IMR-90 (cell line): ENCODE measurements at regions not wholly inside any gene's neighbourhood (a gene's known extent, or its start where the extent isn't known, plus 50 kb on each side); places are given as distances from the start of the nearest gene placed in this dataset.

Experiments used
- ATAC-seq: fragments of 200-7000 bp; cut with Tn5 transposase; 2 replicates; pipeline ENCODE4 v1.9.1; 2020; ENCODE audit warnings: low read depth, mild to moderate bottlenecking, moderate library complexity
- BruUV-seq: library from RNA; stranded (reverse); fragments of 400-500 nt; replicated peaks from 2 replicates; lab custom pipeline; 2021; lab: Mats Ljungman, UMichigan
- CTCF ChIA-PET: fragments of 300-600 bp; formaldehyde crosslinking; extraction: SDS; loops from one replicate; lab custom pipeline; 2021; ENCODE audit warnings: antibody characterized with exemption; lab: Yijun Ruan, JAX
- POLR2A ChIA-PET: fragments of 300-600 bp; sonication (Branson Sonifier 250); formaldehyde crosslinking; loops from one replicate; lab custom pipeline; 2022; ENCODE audit warnings: antibody characterized with exemption; ENCODE audit not compliant: unreplicated experiment; lab: Charles Lee
- DNase-seq: peaks from one replicate; pipeline ENCODE4 v3.0.0; 2013
- H2AFZ ChIP-seq: replicated peaks from 2 replicates; pipeline ENCODE3; 2013; ENCODE audit warnings: low read length, mild to moderate bottlenecking; ENCODE audit not compliant: poor library complexity
- H2AK5ac ChIP-seq: 2 replicates; pipeline ENCODE4 v1.6.1; 2013; ENCODE audit warnings: low read depth, low read length, inconsistent platforms
- H2AK9ac ChIP-seq: replicated peaks from 2 replicates; pipeline ENCODE3; 2013; ENCODE audit warnings: mild to moderate bottlenecking, low read depth, low read length, moderate library complexity; ENCODE audit not compliant: poor library complexity
- H2BK120ac ChIP-seq: 2 replicates; pipeline ENCODE4 v1.6.1; 2013; ENCODE audit warnings: low read depth, low read length, inconsistent platforms
- H2BK15ac ChIP-seq: 3 replicates; pipeline ENCODE4 v1.6.1; 2013; ENCODE audit warnings: low read depth, low read length, inconsistent platforms
- H2BK20ac ChIP-seq: 2 replicates; pipeline ENCODE4 v1.6.1; 2013; ENCODE audit warnings: low read depth, mild to moderate bottlenecking, inconsistent platforms, low read length, moderate library complexity
- H2BK5ac ChIP-seq: 2 replicates; pipeline ENCODE4 v1.6.1; 2013; ENCODE audit warnings: mild to moderate bottlenecking, low read depth, low read length, inconsistent platforms; ENCODE audit not compliant: poor library complexity, severe bottlenecking
- H3K14ac ChIP-seq: replicated peaks from 2 replicates; pipeline ENCODE4 v1.6.1; 2013; ENCODE audit warnings: low read depth, low read length, inconsistent platforms
- H3K18ac ChIP-seq: 2 replicates; pipeline ENCODE4 v1.6.1; 2013; ENCODE audit warnings: low read depth, low read length, control low read depth
- H3K23ac ChIP-seq: 2 replicates; pipeline ENCODE4 v1.6.1; 2013; ENCODE audit warnings: low read depth, low read length, inconsistent platforms
- H3K27ac ChIP-seq: 2 replicates; pipeline ENCODE4 v1.5.1; 2013; ENCODE audit warnings: mild to moderate bottlenecking, control low read depth, low read length; ENCODE audit not compliant: insufficient read depth
- H3K27me3 ChIP-seq: 2 replicates; pipeline ENCODE4 v1.6.1; 2013; ENCODE audit warnings: low read length; ENCODE audit not compliant: control insufficient read depth, insufficient read depth
- H3K36me3 ChIP-seq: 2 replicates; pipeline ENCODE4 v1.6.1; 2013; ENCODE audit warnings: low read length, mixed read lengths; ENCODE audit not compliant: control insufficient read depth, insufficient read depth
- H3K4ac ChIP-seq: 2 replicates; pipeline ENCODE4 v1.6.1; 2013; ENCODE audit warnings: low read depth, low read length, inconsistent platforms
- H3K4me1 ChIP-seq: 2 replicates; pipeline ENCODE4 v1.6.1; 2013; ENCODE audit warnings: low read length, mixed read lengths; ENCODE audit not compliant: control insufficient read depth, insufficient read depth
- H3K4me2 ChIP-seq: 2 replicates; pipeline ENCODE4 v1.6.1; 2013; ENCODE audit warnings: low read depth, mild to moderate bottlenecking, control low read depth, low read length, moderate library complexity
- H3K4me3 ChIP-seq: 2 replicates; pipeline ENCODE4 v1.5.1; 2013; ENCODE audit warnings: low read depth, mild to moderate bottlenecking, control low read depth, low read length, moderate library complexity; ENCODE audit not compliant: insufficient read depth
- H3K56ac ChIP-seq: 2 replicates; pipeline ENCODE4 v1.6.1; 2013; ENCODE audit warnings: low read length, inconsistent platforms; ENCODE audit not compliant: insufficient read depth; ENCODE audit errors: extremely low read depth
- H3K79me1 ChIP-seq, 2 experiments: 2 replicates each; pipeline ENCODE4 v1.6.1; 2013; ENCODE audit warnings: low read length in 2 of 2, inconsistent platforms in 1 of 2, low read depth in 1 of 2
- H3K9ac ChIP-seq: 2 replicates; pipeline ENCODE4 v1.6.1; 2013; ENCODE audit warnings: low read depth, low read length, control low read depth
- H3K9me1 ChIP-seq: 2 replicates; pipeline ENCODE4 v1.6.1; 2013; ENCODE audit warnings: low read length, inconsistent platforms; ENCODE audit not compliant: insufficient read depth
- H3K9me3 ChIP-seq: 2 replicates; pipeline ENCODE4 v1.6.1; 2013; ENCODE audit warnings: low read length; ENCODE audit not compliant: control insufficient read depth, insufficient read depth
- H4K20me1 ChIP-seq: 2 replicates; pipeline ENCODE4 v1.6.1; 2013; ENCODE audit warnings: low read length, inconsistent platforms; ENCODE audit not compliant: insufficient read depth
- H4K5ac ChIP-seq: 2 replicates; pipeline ENCODE4 v1.6.1; 2013; ENCODE audit warnings: mild to moderate bottlenecking, low read depth, low read length, control low read depth
- H4K8ac ChIP-seq, 2 experiments: 2 replicates each; pipeline ENCODE4 v1.6.1; 2013; ENCODE audit warnings: low read depth in 2 of 2, low read length in 2 of 2, control low read depth in 1 of 2, inconsistent platforms in 1 of 2
- H4K91ac ChIP-seq: 2 replicates; pipeline ENCODE4 v1.6.1; 2013; ENCODE audit warnings: low read depth, low read length, inconsistent platforms; ENCODE audit not compliant: insufficient read depth
- ELK1 ChIP-seq: fragments of 150-350 bp; IDR thresholded peaks from 2 replicates; pipeline ENCODE4 v1.6.1; 2016; ENCODE audit warnings: low read depth, mild to moderate bottlenecking, low read length, moderate library complexity, borderline replicate concordance
- FOS ChIP-seq: fragments of 150-350 bp; IDR thresholded peaks from 2 replicates; pipeline ENCODE4 v1.6.1; 2016; ENCODE audit warnings: low read depth, low read length
- NFE2L2 ChIP-seq: fragments of 150-350 bp; IDR thresholded peaks from 2 replicates; pipeline ENCODE4 v1.6.1; 2016; ENCODE audit warnings: low read depth, mild to moderate bottlenecking, low read length
- WGBS, 2 experiments: methylation state at CpG; one replicate each; pipeline versions ENCODE4 v1.1.5 to v1.1.7; 2013; ENCODE audit warnings: missing lambda C conversion rate in 2 of 2; ENCODE audit not compliant: insufficient read length in 1 of 2; ENCODE audit errors: extremely low coverage in 2 of 2; 5-methylcytosine and 5-hydroxymethylcytosine counted together
- dilution Hi-C: fragments of 300-500 bp; cut with HindIII; formaldehyde crosslinking; loops from one replicate; pipeline ENCODE4 v1.14.3; 2018; ENCODE audit warnings: low sequenced_read_pairs; ENCODE audit not compliant: unreplicated experiment
- in situ Hi-C: fragments of 300-500 bp; cut with MboI; formaldehyde crosslinking; loops from 3 replicates; pipeline ENCODE4 v1.14.3; 2019; ENCODE audit warnings: low sequenced_read_pairs, inconsistent platforms, mixed read lengths
- intact Hi-C: fragments of 100-400 bp; cut with micrococcal nuclease; formaldehyde crosslinking; loops from 2 replicates; pipeline ENCODE4 v1.10.0; 2022
- TF ChIP-seq, protein P1 (sequence below): conservative IDR thresholded peaks from 2 replicates; pipeline ENCODE4 v1.5.1; 2012; ENCODE audit warnings: mild to moderate bottlenecking, low read depth, low read length, improper control_type of control experiment

DNA sequence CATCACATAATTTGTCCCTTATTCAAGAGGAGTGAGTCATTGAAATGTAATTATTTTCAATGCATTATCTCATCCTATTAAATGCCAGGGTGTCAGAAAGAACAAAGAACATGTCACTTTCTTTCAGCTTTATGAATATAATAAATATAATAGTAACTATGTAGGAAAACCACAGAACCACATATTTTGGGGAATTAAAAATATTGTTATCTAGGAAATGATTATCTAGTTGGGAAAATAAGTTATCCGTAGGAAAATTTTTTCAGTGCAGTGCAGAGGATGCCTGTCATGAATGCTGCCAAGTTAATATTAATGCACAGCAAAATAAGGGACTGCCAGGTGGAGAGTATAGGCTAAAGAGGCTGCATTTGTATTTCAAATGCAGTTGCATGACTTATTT is 844.8 kb downstream of the MAT2B start (continued):
- TF ChIP-seq ELK1 (no peak), FOS (no peak)

DNA sequence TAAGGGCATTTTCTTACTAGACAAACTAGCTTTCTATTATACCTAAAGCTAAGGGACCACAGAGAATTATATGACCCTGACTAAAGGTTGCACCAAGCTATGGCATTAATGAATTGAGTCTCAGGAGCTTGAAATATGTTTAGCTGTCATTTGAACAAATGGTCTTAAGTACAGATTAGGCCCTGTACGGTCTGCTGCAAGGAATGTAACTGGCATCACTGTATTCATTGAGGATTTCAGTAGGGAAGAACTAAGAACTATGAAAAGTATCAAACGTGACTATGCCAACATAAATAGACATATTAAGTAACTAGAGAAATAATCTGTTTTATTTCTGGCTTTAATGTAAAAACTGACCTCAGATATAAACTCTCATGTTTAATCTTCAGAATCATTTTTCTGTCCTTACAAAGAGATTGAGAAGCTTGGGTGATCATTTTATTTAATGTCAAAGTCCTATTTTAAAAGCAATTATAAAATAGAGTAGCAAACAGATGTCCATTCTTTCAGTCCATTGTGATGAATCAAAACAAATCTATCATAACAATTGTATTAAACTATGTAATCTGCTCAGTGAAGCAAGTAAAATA is 845.9 kb downstream of the MAT2B start:
- ChIA-PET POLR2A (no interaction called here), CTCF (interaction anchor here (0.7 kb wide), 1 partner anchor 1533 kb away, joined by 3 read pairs; no protein-coding TSS in a partner anchor)
- BruUV-seq: no TSS peak
- Histone ChIP-seq H4K5ac (no peak overlapping the region), H3K23ac (no peak overlapping the region), H3K79me1 (no peaks in the 10 kb centered on the region), H2AFZ (no peak overlapping the region), H4K91ac (no peak overlapping the region), H3K4me3 (no peak overlapping the region), H3K56ac (no peak overlapping the region), H4K8ac (no peak overlapping the region), H3K14ac (no peak overlapping the region), H3K27me3 (no peaks in the 10 kb centered on the region), H2BK20ac (no peak overlapping the region), H3K4me1 (peaks cover 2% of the 10 kb centered on the region; the same call in 1 of the 2 replicates), H3K18ac (no peak overlapping the region), H2BK120ac (no peak overlapping the region), H3K4me2 (no peak overlapping the region), H2AK9ac (no peak overlapping the region), H2BK5ac (no peak overlapping the region), H2AK5ac (no peak overlapping the region), H3K4ac (no peak overlapping the region), H3K9ac (no peak overlapping the region), H3K9me3 (no peaks in the 10 kb centered on the region), H3K27ac (no peak overlapping the region), H3K36me3 (no peaks in the 10 kb centered on the region), H4K20me1 (no peaks in the 10 kb centered on the region), H2BK15ac (no peak overlapping the region), H3K9me1 (no peaks in the 10 kb centered on the region; the same call in 1 of the 2 replicates)
- in situ Hi-C loops (no loop called here), dilution Hi-C loops (no loop called here), intact Hi-C loops (loop anchor here (10.0 kb wide), 1 partner anchor 297 kb away; no protein-coding TSS in a partner anchor)
- no peak for DNase-seq
- WGBS, 2 experiments: no CpG with 5 or more reads among the region's 2 CpGs
- TF ChIP-seq, protein P1, sequence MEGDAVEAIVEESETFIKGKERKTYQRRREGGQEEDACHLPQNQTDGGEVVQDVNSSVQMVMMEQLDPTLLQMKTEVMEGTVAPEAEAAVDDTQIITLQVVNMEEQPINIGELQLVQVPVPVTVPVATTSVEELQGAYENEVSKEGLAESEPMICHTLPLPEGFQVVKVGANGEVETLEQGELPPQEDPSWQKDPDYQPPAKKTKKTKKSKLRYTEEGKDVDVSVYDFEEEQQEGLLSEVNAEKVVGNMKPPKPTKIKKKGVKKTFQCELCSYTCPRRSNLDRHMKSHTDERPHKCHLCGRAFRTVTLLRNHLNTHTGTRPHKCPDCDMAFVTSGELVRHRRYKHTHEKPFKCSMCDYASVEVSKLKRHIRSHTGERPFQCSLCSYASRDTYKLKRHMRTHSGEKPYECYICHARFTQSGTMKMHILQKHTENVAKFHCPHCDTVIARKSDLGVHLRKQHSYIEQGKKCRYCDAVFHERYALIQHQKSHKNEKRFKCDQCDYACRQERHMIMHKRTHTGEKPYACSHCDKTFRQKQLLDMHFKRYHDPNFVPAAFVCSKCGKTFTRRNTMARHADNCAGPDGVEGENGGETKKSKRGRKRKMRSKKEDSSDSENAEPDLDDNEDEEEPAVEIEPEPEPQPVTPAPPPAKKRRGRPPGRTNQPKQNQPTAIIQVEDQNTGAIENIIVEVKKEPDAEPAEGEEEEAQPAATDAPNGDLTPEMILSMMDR: no peak
- TF ChIP-seq NFE2L2: no peak
- no peak for ATAC-seq
